GM12878 (cell line): ENCODE measurements at regions not wholly inside any gene's neighbourhood (a gene's known extent, or its start where the extent isn't known, plus 50 kb on each side); places are given as distances from the start of the nearest gene placed in this dataset.

ENCODE experiments used
- ATAC-seq: fragments of 200-7000 bp; cut with Tn5 transposase; 3 replicates; pipeline ENCODE4 v1.9.1; 2020; ENCODE audit warnings: mild to moderate bottlenecking, moderate library complexity
- BruUV-seq: library from RNA; stranded (reverse); fragments of 400-500 nt; replicated peaks from 2 replicates; lab custom pipeline; 2021; lab: Mats Ljungman, UMichigan
- CTCF ChIA-PET: fragments of 300-600 bp; sonication (Branson Sonifier 250); formaldehyde crosslinking; extraction: SDS; loops from one replicate; lab custom pipeline; 2021; ENCODE audit warnings: inconsistent platforms; lab: Yijun Ruan, JAX
- POLR2A ChIA-PET: fragments of 350-600 bp; formaldehyde crosslinking; extraction: SDS; loops from one replicate; lab custom pipeline; 2021; ENCODE audit warnings: inconsistent platforms; lab: Charles Lee
- RAD21 ChIA-PET: fragments of 300-600 bp; sonication (Branson Sonifier 250); formaldehyde crosslinking; loops from one replicate; lab custom pipeline; 2023; ENCODE audit warnings: antibody characterized with exemption; ENCODE audit not compliant: unreplicated experiment; lab: Charles Lee
- SMC1A ChIA-PET: fragments of 300-600 bp; sonication (Branson Sonifier 250); formaldehyde crosslinking; loops from one replicate; lab custom pipeline; 2023; ENCODE audit not compliant: unreplicated experiment, uncharacterized antibody; lab: Charles Lee
- DNase-seq: peaks from one replicate; pipeline ENCODE4 v3.0.0-alpha.2; 2011; ENCODE audit warnings: low read depth, low spot score
- FAIRE-seq: peaks from 3 replicates; lab custom pipeline; 2011; peaks lifted over from hg19 to GRCh38; lab: Jason Lieb, UNC
- H2AFZ ChIP-seq: 2 replicates; pipeline ENCODE4 v1.6.0; 2011; ENCODE audit warnings: low read depth, low read length, control low read depth; ENCODE audit not compliant: control insufficient read depth
- H3K27ac ChIP-seq: 2 replicates; pipeline ENCODE4 v1.5.1; 2011; ENCODE audit warnings: control low read depth; ENCODE audit not compliant: control insufficient read depth, insufficient read depth
- H3K27me3 ChIP-seq, 2 experiments: replicated peaks in 1 of 2; 2 replicates each; pipeline versions ENCODE4 v1.6.0 to v1.6.1; 2011; ENCODE audit warnings: low read length in 1 of 2; ENCODE audit not compliant: control insufficient read depth in 2 of 2, insufficient read depth in 2 of 2
- H3K36me3 ChIP-seq, 2 experiments: 2 replicates each; pipeline ENCODE4 v1.5.1; 2011; ENCODE audit warnings: low read length in 1 of 2; ENCODE audit not compliant: control insufficient read depth in 2 of 2, insufficient read depth in 2 of 2
- H3K4me1 ChIP-seq: 2 replicates; pipeline ENCODE4 v1.6.1; 2011; ENCODE audit warnings: mild to moderate bottlenecking, low read length, moderate library complexity, mixed read lengths; ENCODE audit not compliant: control insufficient read depth, insufficient read depth
- H3K4me2 ChIP-seq: 2 replicates; pipeline ENCODE4 v1.6.0; 2011; ENCODE audit warnings: control low read depth; ENCODE audit not compliant: control insufficient read depth, insufficient read depth
- H3K4me3 ChIP-seq: fragments of 200-600 bp; sonication (generic); 2 replicates; pipeline ENCODE4 v1.5.1; 2016
- H3K79me2 ChIP-seq: 2 replicates; pipeline ENCODE4 v1.6.0; 2011; ENCODE audit warnings: low read length; ENCODE audit not compliant: control insufficient read depth, insufficient read depth
- H3K9ac ChIP-seq: 2 replicates; pipeline ENCODE4 v1.8.0; 2011; ENCODE audit warnings: low read length, control low read depth, mixed read lengths; ENCODE audit not compliant: control insufficient read depth, insufficient read depth
- H3K9me3 ChIP-seq: replicated peaks from 3 replicates; pipeline ENCODE4 v1.5.1; 2011; ENCODE audit warnings: mild to moderate bottlenecking, low read length; ENCODE audit not compliant: control insufficient read depth, insufficient read depth
- H4K20me1 ChIP-seq: 2 replicates; pipeline ENCODE4 v1.6.0; 2011; ENCODE audit not compliant: control insufficient read depth, insufficient read depth
- EP300 ChIP-seq, 2 experiments: fragments of 150-350 bp in 1 of 2; IDR thresholded peaks; 2 replicates each; pipeline ENCODE4 v1.6.1; 2011 to 2012; ENCODE audit warnings: low read depth in 2 of 2, low read length in 2 of 2, borderline replicate concordance in 1 of 2, improper control_type of control experiment in 1 of 2, inconsistent platforms in 1 of 2; ENCODE audit not compliant: control insufficient read depth in 1 of 2
- GABPA ChIP-seq: IDR thresholded peaks from 2 replicates; pipeline ENCODE4 v1.6.1; 2014; ENCODE audit warnings: antibody characterized with exemption, low read depth, mild to moderate bottlenecking, inconsistent platforms
- HCFC1 ChIP-seq: fragments of 150-350 bp; IDR thresholded peaks from 2 replicates; pipeline ENCODE4 v1.6.1; 2014; ENCODE audit warnings: low read length
- KDM1A ChIP-seq: fragments of 200-600 bp; sonication (generic); IDR thresholded peaks from 2 replicates; pipeline ENCODE4 v1.6.1; 2016; ENCODE audit warnings: borderline replicate concordance
- KLF5 ChIP-seq: fragments of 450-650 bp; IDR thresholded peaks from 2 replicates; pipeline ENCODE4 v1.6.1; 2014; ENCODE audit warnings: mild to moderate bottlenecking; ENCODE audit not compliant: partially characterized antibody
- MXI1 ChIP-seq: fragments of 150-350 bp; IDR thresholded peaks from 2 replicates; pipeline ENCODE4 v1.6.1; 2011; ENCODE audit warnings: low read depth, mild to moderate bottlenecking, inconsistent platforms, low read length, improper control_type of control experiment
- NRF1 ChIP-seq: conservative IDR thresholded peaks from 2 replicates; pipeline ENCODE4 v1.6.1; 2011; ENCODE audit warnings: mild to moderate bottlenecking, low read depth, low read length, improper control_type of control experiment
- RAD51 ChIP-seq: fragments of 450-650 bp; IDR thresholded peaks from 2 replicates; pipeline ENCODE4 v1.6.1; 2016; ENCODE audit warnings: moderate library complexity, mild to moderate bottlenecking, inconsistent platforms
- SMARCA5 ChIP-seq: fragments of 450-650 bp; IDR thresholded peaks from 2 replicates; pipeline ENCODE4 v1.6.1; 2017; ENCODE audit warnings: mild to moderate bottlenecking
- whole genome bisulfite sequencing: methylation state at CpG from one replicate; pipeline ENCODE4 v1.1.6; 2016; ENCODE audit warnings: low lambda C conversion rate; ENCODE audit not compliant: insufficient replicate concordance, insufficient coverage; ENCODE audit errors: missing lambda C conversion rate; 5-methylcytosine and 5-hydroxymethylcytosine counted together
- in situ Hi-C: fragments of 300-500 bp; cut with MboI; formaldehyde crosslinking; loops from 9 replicates; pipeline ENCODE4 v1.14.3; 2018; ENCODE audit warnings: mixed read lengths
- intact Hi-C: fragments of 100-400 bp; cut with micrococcal nuclease; formaldehyde crosslinking; loops from one replicate; pipeline ENCODE4 v1.14.2; 2022; ENCODE audit not compliant: unreplicated experiment
- TF ChIP-seq, protein P1 (sequence below): IDR thresholded peaks from 2 replicates; pipeline ENCODE4 v1.6.1; 2011; ENCODE audit warnings: borderline replicate concordance, low read depth, mild to moderate bottlenecking, moderate library complexity, low read length; ENCODE audit not compliant: insufficient read depth, poor library complexity, severe bottlenecking
- TF ChIP-seq, protein P2 (sequence below): IDR thresholded peaks from 2 replicates; pipeline ENCODE4 v1.6.1; 2011; ENCODE audit warnings: borderline replicate concordance, low read depth, mild to moderate bottlenecking, moderate library complexity, mixed read lengths, low read length; ENCODE audit not compliant: insufficient read depth; ENCODE audit errors: extremely low read length
- TF ChIP-seq, protein P3 (sequence below): fragments of 450-650 bp; IDR thresholded peaks from 2 replicates; pipeline ENCODE4 v1.6.1; 2016; ENCODE audit warnings: mild to moderate bottlenecking
- TF ChIP-seq, protein P4 (sequence below): fragments of 450-650 bp; IDR thresholded peaks from 2 replicates; pipeline ENCODE4 v1.6.1; 2017; ENCODE audit warnings: mild to moderate bottlenecking, moderate library complexity

DNA sequence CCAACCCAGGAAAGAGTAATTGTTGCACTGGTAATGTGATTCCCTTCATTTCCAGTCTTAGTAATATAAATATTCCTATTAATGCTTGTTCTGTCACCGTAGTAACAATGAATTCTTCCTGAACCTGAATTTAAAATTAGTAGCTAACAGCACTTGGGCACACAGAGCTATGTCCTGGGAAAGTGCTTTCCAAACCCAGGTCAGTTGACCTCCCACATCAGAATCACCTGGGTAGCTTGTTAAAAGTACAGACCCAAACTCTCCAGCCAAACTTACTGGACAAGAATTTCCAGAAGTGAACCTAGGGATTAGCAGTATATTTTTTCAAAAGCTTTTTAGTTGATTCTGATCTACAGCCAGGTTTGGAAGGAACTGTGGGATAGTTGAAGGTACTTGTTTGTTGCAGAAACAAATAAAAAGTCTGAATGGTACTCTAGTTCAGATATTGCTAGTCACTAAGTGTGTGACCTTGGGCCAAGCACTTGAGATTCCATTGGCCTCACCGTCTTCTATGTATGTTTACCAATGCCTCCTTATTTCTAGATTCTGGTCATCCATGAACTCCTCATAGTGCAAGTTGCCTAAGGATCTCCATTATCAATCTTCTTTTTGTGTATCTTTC, 192.9 kb upstream of the CNKSR2 start:
- Histone ChIP-seq H3K79me2 (no peaks in the 10 kb centered on the region), H2AFZ (no peak overlapping the region), H3K4me1 (no peaks in the 10 kb centered on the region), H3K4me2 (no peak overlapping the region), H3K27ac (no peak overlapping the region), H3K27me3 (no peaks in the 10 kb centered on the region), H3K4me3 (no peak overlapping the region), H3K36me3 (no peaks in the 10 kb centered on the region), H3K9me3 (no peaks in the 10 kb centered on the region), H4K20me1 (no peaks in the 10 kb centered on the region), H3K9ac (no peak overlapping the region)
- ChIA-PET CTCF (interaction anchor here (0.6 kb wide), 1 partner anchor 886 kb away, joined by 4 read pairs; no protein-coding TSS in a partner anchor), POLR2A (no interaction called here), SMC1A (no interaction called here), RAD21 (interaction anchor here (0.7 kb wide), 1 partner anchor 397 kb away, joined by 4 read pairs; no protein-coding TSS in a partner anchor)
- in situ Hi-C loops, result no loop called here
- intact Hi-C loops, result no loop called here
- no peak for DNase-seq
- BruUV-seq, result no TSS peak
- no peak for FAIRE-seq
- no peak for ATAC-seq
- 3% methylated on average over 2 of the region's 2 CpGs for WGBS
- TF ChIP-seq GABPA (no peak), SMARCA5 (no peak), EP300 (IDR thresholded peaks at IDR 0.05; ENCODE audit: borderline replicate concordance in 1 of 2, control insufficient read depth in 1 of 2, low read depth in 2 of 2, low read length in 2 of 2) (no peak), NRF1 (no peak), KDM1A (no peak), MXI1 (no peak), RAD51 (no peak), HCFC1 (no peak), KLF5 (no peak)
- TF ChIP-seq, protein P1, sequence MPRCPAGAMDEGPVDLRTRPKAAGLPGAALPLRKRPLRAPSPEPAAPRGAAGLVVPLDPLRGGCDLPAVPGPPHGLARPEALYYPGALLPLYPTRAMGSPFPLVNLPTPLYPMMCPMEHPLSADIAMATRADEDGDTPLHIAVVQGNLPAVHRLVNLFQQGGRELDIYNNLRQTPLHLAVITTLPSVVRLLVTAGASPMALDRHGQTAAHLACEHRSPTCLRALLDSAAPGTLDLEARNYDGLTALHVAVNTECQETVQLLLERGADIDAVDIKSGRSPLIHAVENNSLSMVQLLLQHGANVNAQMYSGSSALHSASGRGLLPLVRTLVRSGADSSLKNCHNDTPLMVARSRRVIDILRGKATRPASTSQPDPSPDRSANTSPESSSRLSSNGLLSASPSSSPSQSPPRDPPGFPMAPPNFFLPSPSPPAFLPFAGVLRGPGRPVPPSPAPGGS, result no peak
- TF ChIP-seq, protein P2, sequence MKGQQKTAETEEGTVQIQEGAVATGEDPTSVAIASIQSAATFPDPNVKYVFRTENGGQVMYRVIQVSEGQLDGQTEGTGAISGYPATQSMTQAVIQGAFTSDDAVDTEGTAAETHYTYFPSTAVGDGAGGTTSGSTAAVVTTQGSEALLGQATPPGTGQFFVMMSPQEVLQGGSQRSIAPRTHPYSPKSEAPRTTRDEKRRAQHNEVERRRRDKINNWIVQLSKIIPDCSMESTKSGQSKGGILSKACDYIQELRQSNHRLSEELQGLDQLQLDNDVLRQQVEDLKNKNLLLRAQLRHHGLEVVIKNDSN, result no peak
- TF ChIP-seq, protein P3, sequence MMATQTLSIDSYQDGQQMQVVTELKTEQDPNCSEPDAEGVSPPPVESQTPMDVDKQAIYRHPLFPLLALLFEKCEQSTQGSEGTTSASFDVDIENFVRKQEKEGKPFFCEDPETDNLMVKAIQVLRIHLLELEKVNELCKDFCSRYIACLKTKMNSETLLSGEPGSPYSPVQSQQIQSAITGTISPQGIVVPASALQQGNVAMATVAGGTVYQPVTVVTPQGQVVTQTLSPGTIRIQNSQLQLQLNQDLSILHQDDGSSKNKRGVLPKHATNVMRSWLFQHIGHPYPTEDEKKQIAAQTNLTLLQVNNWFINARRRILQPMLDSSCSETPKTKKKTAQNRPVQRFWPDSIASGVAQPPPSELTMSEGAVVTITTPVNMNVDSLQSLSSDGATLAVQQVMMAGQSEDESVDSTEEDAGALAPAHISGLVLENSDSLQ, result no peak
- TF ChIP-seq, protein P4, sequence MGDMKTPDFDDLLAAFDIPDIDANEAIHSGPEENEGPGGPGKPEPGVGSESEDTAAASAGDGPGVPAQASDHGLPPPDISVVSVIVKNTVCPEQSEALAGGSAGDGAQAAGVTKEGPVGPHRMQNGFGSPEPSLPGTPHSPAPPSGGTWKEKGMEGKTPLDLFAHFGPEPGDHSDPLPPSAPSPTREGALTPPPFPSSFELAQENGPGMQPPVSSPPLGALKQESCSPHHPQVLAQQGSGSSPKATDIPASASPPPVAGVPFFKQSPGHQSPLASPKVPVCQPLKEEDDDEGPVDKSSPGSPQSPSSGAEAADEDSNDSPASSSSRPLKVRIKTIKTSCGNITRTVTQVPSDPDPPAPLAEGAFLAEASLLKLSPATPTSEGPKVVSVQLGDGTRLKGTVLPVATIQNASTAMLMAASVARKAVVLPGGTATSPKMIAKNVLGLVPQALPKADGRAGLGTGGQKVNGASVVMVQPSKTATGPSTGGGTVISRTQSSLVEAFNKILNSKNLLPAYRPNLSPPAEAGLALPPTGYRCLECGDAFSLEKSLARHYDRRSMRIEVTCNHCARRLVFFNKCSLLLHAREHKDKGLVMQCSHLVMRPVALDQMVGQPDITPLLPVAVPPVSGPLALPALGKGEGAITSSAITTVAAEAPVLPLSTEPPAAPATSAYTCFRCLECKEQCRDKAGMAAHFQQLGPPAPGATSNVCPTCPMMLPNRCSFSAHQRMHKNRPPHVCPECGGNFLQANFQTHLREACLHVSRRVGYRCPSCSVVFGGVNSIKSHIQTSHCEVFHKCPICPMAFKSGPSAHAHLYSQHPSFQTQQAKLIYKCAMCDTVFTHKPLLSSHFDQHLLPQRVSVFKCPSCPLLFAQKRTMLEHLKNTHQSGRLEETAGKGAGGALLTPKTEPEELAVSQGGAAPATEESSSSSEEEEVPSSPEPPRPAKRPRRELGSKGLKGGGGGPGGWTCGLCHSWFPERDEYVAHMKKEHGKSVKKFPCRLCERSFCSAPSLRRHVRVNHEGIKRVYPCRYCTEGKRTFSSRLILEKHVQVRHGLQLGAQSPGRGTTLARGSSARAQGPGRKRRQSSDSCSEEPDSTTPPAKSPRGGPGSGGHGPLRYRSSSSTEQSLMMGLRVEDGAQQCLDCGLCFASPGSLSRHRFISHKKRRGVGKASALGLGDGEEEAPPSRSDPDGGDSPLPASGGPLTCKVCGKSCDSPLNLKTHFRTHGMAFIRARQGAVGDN, result no peak
